Epithelial cell of proximal tubule (primary cell): ENCODE measurements at regions not wholly inside any gene's neighbourhood (a gene's known extent, or its start where the extent isn't known, plus 50 kb on each side); places are given as distances from the start of the nearest gene placed in this dataset.

ENCODE experiments used
- DNase-seq: peaks from one replicate; pipeline ENCODE4 v3.0.0-alpha.2; 2011; ENCODE audit warnings: low read depth
- H3K4me3 ChIP-seq: 2 replicates; pipeline ENCODE4 v1.5.1; 2011; ENCODE audit warnings: low read depth, mild to moderate bottlenecking, low read length
- TF ChIP-seq, protein P1 (sequence below): conservative IDR thresholded peaks from 2 replicates; pipeline ENCODE4 v1.5.1; 2012; ENCODE audit warnings: low read depth, mild to moderate bottlenecking, low read length

DNA sequence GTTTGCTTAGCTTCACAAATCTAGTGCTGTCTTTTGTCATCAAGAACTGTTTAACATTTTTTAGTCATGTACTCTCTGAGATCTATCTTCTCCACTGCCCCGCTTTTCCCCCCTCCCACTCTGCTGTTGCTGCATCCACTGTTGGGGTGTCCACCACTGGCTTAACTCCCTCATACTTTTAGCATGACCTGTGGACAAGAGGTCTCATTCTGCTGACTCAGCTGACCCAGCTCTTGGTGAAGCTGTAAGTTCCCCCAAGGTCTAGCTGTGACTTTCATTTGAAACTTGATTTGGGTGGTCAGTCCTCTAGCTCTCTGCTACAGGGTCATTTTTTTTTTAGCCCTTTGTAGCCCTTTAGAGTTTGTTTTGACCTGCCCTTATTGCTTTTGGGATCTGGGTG, 427.2 kb downstream of the PLCL1 start:
- H3K4me3 ChIP-seq = no peak overlapping the region
- TF ChIP-seq, protein P1, sequence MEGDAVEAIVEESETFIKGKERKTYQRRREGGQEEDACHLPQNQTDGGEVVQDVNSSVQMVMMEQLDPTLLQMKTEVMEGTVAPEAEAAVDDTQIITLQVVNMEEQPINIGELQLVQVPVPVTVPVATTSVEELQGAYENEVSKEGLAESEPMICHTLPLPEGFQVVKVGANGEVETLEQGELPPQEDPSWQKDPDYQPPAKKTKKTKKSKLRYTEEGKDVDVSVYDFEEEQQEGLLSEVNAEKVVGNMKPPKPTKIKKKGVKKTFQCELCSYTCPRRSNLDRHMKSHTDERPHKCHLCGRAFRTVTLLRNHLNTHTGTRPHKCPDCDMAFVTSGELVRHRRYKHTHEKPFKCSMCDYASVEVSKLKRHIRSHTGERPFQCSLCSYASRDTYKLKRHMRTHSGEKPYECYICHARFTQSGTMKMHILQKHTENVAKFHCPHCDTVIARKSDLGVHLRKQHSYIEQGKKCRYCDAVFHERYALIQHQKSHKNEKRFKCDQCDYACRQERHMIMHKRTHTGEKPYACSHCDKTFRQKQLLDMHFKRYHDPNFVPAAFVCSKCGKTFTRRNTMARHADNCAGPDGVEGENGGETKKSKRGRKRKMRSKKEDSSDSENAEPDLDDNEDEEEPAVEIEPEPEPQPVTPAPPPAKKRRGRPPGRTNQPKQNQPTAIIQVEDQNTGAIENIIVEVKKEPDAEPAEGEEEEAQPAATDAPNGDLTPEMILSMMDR = no peak
- no peak for DNase-seq

DNA sequence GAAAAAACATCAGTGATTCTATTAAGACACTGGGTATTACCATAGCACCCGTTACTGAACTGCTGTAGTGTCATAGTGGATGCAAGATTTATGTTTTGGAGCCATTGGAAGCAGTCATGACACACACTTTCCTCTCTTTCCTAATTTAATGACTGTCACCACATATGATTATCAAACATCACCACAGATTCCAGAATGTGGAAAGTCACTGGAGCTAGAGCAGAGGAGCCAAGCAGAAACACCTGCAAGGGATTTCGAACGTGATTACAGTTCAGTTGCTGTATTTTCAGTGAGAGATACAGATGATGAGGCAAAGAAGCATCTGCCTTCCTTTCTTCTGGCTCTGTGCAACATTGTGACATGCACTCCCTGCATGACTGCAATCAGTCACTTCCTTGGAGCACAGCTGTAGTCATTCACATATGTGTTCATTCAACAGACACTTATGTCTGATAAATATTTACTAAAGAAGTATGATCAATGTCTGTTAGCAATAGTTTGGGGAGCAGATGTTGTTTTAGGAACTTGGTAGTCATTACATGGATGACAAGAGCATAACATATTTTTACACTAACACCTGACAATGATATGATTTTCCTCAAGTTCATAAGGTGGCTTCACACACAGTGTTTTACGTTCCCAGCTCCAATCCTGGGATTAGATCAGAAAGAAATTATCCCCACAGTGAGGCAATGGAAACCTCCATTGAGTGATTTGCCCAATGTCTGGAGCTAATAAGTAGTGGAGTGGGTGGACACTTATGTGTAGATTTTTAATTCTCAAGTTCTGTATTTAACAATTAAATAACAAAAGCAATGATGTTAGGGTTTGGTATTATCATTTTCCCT, 416.6 kb downstream of the PLCL1 start:
- TF ChIP-seq, protein P1 = no peak
- H3K4me3 ChIP-seq = no peak overlapping the region
- DNase-seq = no peak

DNA sequence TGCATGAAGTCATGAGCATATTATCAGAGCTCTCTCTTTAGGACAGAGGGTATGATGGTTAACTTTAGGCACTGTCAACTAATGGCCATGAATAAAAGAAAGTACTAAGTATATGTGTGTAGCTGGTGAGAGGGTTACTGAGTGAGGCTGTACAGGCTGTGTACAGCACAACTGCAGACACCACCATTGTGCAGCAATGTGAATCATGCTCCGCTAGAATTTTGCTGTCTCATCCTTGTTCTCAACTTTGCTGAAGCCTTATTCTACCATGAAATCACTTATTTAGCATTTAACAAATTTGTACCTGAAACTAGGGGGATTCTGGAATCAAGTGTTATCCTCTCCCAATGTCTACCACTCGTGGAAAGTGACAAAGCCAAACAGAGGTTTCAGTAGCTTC, 414.9 kb downstream of the PLCL1 start:
- no peak for DNase-seq
- H3K4me3 ChIP-seq = no peak overlapping the region
- TF ChIP-seq, protein P1 = no peak

DNA sequence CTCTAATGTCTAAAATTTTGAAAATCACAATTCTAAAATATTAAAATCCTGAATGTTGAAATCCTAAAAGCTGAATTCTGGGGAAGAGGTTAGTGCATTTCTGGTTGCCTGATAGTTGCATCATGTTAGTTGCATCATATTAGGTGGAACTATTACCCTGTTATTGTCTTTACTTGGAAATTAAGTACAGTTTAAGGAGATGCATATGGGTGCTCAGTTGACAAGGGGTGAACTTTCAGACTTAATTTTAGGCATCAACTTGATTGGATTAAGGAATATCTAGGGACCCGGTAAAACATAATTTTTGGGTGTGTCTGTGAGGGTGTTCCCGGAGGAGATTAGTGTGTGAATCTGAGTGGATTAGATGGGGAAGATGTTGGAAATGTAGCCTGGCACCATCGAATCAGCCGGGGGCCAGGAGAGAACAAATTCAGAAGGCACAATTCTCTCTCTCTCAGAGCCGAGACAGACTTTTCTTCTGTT, 409.8 kb downstream of the PLCL1 start:
- DNase-seq = no peak
- TF ChIP-seq, protein P1 = no peak
- H3K4me3 ChIP-seq = no peak overlapping the region

DNA sequence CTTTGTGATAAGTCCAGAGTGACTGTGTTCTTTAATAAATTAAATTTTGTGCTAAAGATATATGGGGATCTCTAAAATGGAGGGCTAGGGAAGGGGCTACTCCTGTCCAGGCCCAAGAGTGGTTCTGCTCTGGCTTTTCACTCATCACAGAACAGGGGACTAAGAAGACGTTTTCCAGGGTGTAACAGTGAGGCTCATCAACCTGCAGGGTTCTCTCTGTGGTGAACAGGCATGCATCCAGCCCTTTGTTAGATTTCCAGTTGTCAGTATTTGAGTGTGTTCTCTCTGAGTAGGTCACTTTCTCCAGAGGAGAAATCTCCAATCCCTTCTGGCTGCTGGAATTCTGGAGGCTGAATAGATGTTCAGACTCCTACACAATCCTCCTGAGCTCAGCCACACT, 408.9 kb downstream of the PLCL1 start:
- no peak for DNase-seq
- TF ChIP-seq, protein P1 = no peak

DNA sequence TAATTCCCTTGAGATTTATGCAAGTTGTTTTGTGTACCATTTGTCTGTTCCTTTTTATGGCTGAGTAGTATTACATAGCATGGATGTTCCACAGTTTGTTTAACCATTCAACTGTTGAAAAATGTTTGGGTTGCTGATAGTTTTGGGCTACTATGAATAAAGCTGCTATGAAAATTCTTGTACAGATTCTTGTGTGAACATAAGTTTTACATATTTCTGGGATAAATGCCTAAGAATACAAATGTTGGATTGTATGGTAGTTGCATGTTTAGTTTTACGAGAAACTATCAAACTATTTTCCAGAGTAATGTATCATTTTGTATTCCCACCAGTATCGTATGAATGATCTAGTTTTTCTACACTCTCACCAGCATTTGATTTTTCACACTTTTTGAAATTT, 407.3 kb downstream of the PLCL1 start:
- H3K4me3 ChIP-seq = no peak overlapping the region
- no peak for DNase-seq
- TF ChIP-seq, protein P1 = no peak

More for the DNA sequence above, 408.9 kb downstream of the PLCL1 start:
- H3K4me3 ChIP-seq = no peak overlapping the region

DNA sequence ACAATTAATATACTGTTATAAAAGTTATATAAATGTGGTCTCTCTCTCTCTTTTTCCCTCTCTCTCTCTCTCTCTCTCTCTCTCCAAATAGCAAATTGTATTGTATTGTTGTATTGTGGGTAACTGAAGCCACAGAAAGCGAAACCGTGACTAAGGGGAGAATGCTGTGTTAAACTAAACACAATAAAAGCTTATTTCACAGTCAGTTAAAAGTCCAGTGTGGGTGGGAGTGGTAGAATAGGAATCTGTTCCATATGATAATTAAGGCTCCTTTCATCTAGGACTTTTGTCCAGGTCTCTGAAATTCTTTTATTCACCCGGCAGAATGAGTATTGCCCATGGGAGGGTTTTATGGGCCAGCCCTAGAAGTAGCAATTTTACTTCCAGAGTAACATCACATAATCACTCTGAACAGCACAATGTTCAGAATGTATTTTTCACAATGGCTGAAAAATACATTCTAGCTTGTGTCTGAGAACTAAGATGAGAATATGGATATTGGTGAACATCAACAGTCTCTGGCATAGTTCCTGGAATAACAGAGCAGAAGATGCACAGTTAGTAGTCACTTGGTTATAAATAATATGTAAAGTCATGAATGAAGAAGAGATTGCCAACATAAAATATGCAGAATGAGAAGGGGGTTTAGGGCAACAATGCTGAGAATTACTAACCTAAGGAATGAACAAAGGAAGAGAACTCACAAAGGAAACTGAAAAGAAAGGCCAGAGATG, 399.1 kb downstream of the PLCL1 start:
- TF ChIP-seq, protein P1 = no peak
- no peak overlapping the region for H3K4me3 ChIP-seq
- DNase-seq = no peak
